HEK293T (cell line): ENCODE measurements at regions not wholly inside any gene's neighbourhood (a gene's known extent, or its start where the extent isn't known, plus 50 kb on each side); places are given as distances from the start of the nearest gene placed in this dataset.
"Not testable (repeated sequence)": the region's sequence is repeated elsewhere in the genome, so short reads cannot be mapped to it uniquely, and the experiment has no call there.

Experiments
- ARNT ChIP-seq: fragments of 450-650 bp; IDR thresholded peaks from 2 replicates; pipeline ENCODE4 v1.6.1; 2017; ENCODE audit warnings: mild to moderate bottlenecking
- BHLHE40 ChIP-seq: fragments of 450-650 bp; IDR thresholded peaks from 2 replicates; pipeline ENCODE4 v1.6.1; 2016; ENCODE audit warnings: mild to moderate bottlenecking, moderate library complexity, borderline replicate concordance
- CTBP1 ChIP-seq: fragments of 450-650 bp; IDR thresholded peaks from 2 replicates; pipeline ENCODE4 v1.6.1; 2016; ENCODE audit warnings: borderline replicate concordance
- FOXA1 ChIP-seq: fragments of 450-650 bp; IDR thresholded peaks from 2 replicates; pipeline ENCODE4 v1.6.1; 2016; ENCODE audit warnings: mild to moderate bottlenecking
- FOXM1 ChIP-seq: fragments of 450-650 bp; IDR thresholded peaks from 2 replicates; pipeline ENCODE4 v1.6.1; 2017; ENCODE audit warnings: mild to moderate bottlenecking, borderline replicate concordance
- HDGF ChIP-seq: fragments of 450-650 bp; IDR thresholded peaks from 2 replicates; pipeline ENCODE4 v1.6.1; 2017; ENCODE audit warnings: antibody characterized with exemption, borderline replicate concordance
- NFRKB ChIP-seq: fragments of 450-650 bp; IDR thresholded peaks from 2 replicates; pipeline ENCODE4 v1.6.1; 2016; ENCODE audit warnings: mild to moderate bottlenecking, moderate library complexity
- SP1 ChIP-seq: fragments of 450-650 bp; IDR thresholded peaks from 2 replicates; pipeline ENCODE4 v1.6.1; 2017
- SUZ12 ChIP-seq: fragments of 450-650 bp; IDR thresholded peaks from 2 replicates; pipeline ENCODE4 v1.6.1; 2016; ENCODE audit warnings: mild to moderate bottlenecking
- TARDBP ChIP-seq: fragments of 450-650 bp; IDR thresholded peaks from 2 replicates; pipeline ENCODE4 v1.6.1; 2016
- ZNF384 ChIP-seq: fragments of 450-650 bp; IDR thresholded peaks from 2 replicates; pipeline ENCODE4 v1.6.1; 2016
- TF ChIP-seq, protein P1 (sequence below): fragments of 450-650 bp; IDR thresholded peaks from 2 replicates; pipeline ENCODE4 v1.6.1; 2016

DNA sequence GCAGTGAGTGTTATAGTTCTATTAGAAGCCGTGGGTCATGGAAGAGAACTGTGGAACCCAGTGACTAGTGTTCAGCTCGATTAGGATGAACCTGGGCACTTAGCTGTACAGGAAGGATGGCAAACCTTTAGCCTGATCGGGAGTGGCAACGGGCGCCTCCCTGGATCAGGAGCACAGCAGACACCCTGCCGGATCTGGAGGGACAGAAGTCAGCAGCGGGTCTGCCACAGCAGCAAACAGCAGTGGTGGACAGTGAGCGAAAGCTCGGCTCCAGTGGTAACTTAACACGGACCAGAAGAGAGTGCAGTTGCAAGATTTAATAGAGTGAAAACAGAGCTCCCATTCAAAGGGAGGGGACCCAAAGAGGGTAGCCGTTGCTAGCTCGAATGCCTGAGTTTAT is 697.6 kb upstream of the SLITRK1 start:
- TF ChIP-seq FOXM1, HDGF, SP1, ZNF384, BHLHE40, ARNT, CTBP1, TARDBP, NFRKB, FOXA1, SUZ12: not testable (repeated sequence)
- TF ChIP-seq, protein P1, sequence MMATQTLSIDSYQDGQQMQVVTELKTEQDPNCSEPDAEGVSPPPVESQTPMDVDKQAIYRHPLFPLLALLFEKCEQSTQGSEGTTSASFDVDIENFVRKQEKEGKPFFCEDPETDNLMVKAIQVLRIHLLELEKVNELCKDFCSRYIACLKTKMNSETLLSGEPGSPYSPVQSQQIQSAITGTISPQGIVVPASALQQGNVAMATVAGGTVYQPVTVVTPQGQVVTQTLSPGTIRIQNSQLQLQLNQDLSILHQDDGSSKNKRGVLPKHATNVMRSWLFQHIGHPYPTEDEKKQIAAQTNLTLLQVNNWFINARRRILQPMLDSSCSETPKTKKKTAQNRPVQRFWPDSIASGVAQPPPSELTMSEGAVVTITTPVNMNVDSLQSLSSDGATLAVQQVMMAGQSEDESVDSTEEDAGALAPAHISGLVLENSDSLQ = not testable (repeated sequence)
